ENCODE measurements at regions not wholly inside any gene's neighbourhood (a gene's known extent, or its start where the extent isn't known, plus 50 kb on each side); places are given as distances from the start of the nearest gene placed in this dataset.

- intact Hi-C loops (cut with DNase I) = no loop called here
- DNase-seq (no peak), ATAC-seq (no peak)
- Histone ChIP-seq H3K9me3 (no peaks in the 10 kb centered on the region), H3K27me3 (no peaks in the 10 kb centered on the region), H3K36me3 (no peaks in the 10 kb centered on the region), H3K4me1 (no peaks in the 10 kb centered on the region), H3K4me3 (no peak overlapping the region), H3K27ac (no peak overlapping the region)
- TF ChIP-seq, protein P1, sequence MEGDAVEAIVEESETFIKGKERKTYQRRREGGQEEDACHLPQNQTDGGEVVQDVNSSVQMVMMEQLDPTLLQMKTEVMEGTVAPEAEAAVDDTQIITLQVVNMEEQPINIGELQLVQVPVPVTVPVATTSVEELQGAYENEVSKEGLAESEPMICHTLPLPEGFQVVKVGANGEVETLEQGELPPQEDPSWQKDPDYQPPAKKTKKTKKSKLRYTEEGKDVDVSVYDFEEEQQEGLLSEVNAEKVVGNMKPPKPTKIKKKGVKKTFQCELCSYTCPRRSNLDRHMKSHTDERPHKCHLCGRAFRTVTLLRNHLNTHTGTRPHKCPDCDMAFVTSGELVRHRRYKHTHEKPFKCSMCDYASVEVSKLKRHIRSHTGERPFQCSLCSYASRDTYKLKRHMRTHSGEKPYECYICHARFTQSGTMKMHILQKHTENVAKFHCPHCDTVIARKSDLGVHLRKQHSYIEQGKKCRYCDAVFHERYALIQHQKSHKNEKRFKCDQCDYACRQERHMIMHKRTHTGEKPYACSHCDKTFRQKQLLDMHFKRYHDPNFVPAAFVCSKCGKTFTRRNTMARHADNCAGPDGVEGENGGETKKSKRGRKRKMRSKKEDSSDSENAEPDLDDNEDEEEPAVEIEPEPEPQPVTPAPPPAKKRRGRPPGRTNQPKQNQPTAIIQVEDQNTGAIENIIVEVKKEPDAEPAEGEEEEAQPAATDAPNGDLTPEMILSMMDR (IDR thresholded peaks at IDR 0.05) = no peak
Observed at GRCh38 chr5:143614831-143615230, 197.1 kb upstream of the HMHB1 start.

DNA sequence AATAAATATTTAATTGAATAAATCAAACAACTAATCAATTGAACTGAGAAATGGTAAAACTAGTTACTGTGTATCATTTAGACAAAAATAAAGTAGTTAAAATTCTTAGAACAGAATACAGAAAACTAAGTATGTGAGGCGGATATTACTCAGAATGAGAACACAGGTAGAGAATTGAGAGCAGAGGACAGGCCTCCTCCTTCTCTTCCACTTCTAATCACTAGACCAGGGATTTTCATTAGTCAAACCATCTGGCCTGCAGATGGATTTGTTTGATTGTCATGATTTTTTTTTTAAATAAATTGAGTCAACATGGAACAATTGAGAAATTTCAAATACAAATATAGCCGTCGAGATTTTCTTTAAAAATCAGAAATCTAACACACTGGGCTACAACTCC, 198.6 kb upstream of the HMHB1 start:
- TF ChIP-seq, protein P1 (IDR thresholded peaks at IDR 0.05) = no peak
- intact Hi-C loops (cut with DNase I) = no loop called here
- Histone ChIP-seq H3K9me3 (no peaks in the 10 kb centered on the region), H3K4me1 (no peaks in the 10 kb centered on the region), H3K4me3 (no peak overlapping the region), H3K27ac (no peak overlapping the region), H3K36me3 (no peaks in the 10 kb centered on the region), H3K27me3 (no peaks in the 10 kb centered on the region)
- ATAC-seq (no peak), DNase-seq (no peak)

GRCh38 chr5:143610946-143611345, 201.0 kb upstream of the HMHB1 start:
- TF ChIP-seq, protein P1 (IDR thresholded peaks at IDR 0.05) = no peak

DNA sequence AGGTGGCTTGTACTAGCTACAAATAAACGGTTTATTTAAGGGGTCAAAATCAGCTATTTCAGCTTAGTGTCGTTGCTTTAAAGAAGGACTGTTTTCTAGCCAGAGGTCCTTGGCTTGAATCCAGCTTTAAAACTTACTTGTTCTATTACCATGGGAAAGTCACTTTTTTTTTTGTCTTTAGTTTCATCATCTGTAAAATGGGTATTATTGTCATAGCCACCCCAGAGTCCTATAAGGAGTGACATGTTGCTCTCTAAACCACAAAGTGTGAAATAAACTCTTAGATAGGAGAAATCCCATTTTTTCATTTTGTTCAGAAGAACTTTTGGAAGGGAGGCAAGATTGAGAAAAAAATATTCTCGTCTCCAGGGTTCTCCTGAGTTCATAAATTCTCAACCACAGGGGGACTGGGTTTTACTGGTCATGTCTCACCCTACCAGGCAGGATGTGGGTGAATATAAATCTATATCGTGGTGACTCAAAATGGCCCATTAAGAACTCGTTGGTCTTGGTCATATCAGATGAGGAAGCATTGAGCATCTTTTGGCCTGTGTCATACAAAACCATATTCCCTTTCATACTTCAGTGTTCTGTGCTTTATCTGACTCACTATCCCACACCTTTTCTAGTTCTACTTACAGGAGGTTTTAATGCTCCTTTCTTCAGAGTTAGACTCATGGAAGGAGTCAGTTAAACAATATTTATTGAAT, 202.7 kb upstream of the NR3C1 start:
- H3K9me3 ChIP-seq = no peaks in the 10 kb centered on the region
- intact Hi-C loops (cut with DNase I) = no loop called here
- no peaks in the 10 kb centered on the region for H3K36me3 ChIP-seq
- TF ChIP-seq, protein P1 (IDR thresholded peaks at IDR 0.05) = no peak
- no peak overlapping the region for H3K4me3 ChIP-seq
- H3K27ac ChIP-seq = peak overlapping the region; percentile 26
- H3K4me1 ChIP-seq = no peaks in the 10 kb centered on the region
- ATAC-seq (no peak), DNase-seq (no peak)
- H3K27me3 ChIP-seq = no peaks in the 10 kb centered on the region

More at GRCh38 chr5:143610946-143611345, 201.0 kb upstream of the HMHB1 start:
- H3K27ac ChIP-seq = no peak overlapping the region
- H3K9me3 ChIP-seq = no peaks in the 10 kb centered on the region
- H3K4me3 ChIP-seq = no peak overlapping the region
- H3K36me3 ChIP-seq = no peaks in the 10 kb centered on the region
- no peaks in the 10 kb centered on the region for H3K27me3 ChIP-seq
- intact Hi-C loops (cut with DNase I) = no loop called here
- DNase-seq = no peak
- ATAC-seq = no peak
- H3K4me1 ChIP-seq = no peaks in the 10 kb centered on the region

DNA sequence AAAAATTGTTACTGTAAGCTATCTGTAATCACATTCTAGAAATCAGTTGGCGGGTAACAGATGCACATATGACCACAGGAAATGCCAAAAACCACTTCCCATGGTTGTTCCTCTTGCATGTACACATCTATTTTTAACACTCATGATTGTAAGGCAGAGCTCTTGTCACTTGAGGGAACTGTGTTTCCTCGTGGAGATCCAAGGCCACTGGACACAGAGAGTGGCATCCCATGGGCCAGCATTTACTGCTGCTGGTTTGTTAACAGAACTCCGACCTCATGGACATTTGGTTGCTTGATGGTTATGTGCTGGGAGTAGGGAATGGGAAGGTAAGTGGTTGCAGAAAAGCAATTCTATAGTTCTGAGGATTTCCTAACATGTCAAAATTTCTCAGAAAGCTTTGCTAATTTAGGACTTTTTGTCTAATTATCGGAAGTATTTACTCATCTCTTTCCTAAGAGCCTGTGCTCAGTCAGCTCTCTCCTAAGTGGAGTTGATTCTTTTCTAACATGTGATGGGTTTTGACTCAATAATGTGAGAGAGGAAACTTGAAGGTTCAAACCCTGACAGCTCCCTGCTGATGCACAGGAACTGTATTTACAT, 202.0 kb upstream of the NR3C1 start:
- H3K27ac ChIP-seq = peak overlapping the region; percentile 26
- DNase-seq (no peak), ATAC-seq (peak; percentile 91)
- H3K4me3 ChIP-seq = no peak overlapping the region
- TF ChIP-seq, protein P1 (IDR thresholded peaks at IDR 0.05) = no peak
- H3K27me3 ChIP-seq = no peaks in the 10 kb centered on the region
- H3K4me1 ChIP-seq = no peaks in the 10 kb centered on the region
- no peaks in the 10 kb centered on the region for H3K36me3 ChIP-seq
- intact Hi-C loops (cut with DNase I) = no loop called here
- no peaks in the 10 kb centered on the region for H3K9me3 ChIP-seq

Data from upper lobe of right lung (tissue), 1 donor.